H1 (cell line): ENCODE measurements at regions not wholly inside any gene's neighbourhood (a gene's known extent, or its start where the extent isn't known, plus 50 kb on each side); places are given as distances from the start of the nearest gene placed in this dataset.

Source experiments
- CTCF ChIA-PET: fragments of 300-600 bp; sonication (Branson Sonifier 250); formaldehyde crosslinking; loops from one replicate; lab custom pipeline; 2021; ENCODE audit not compliant: partially characterized antibody; lab: Charles Lee
- POLR2A ChIA-PET: fragments of 300-600 bp; sonication (Branson Sonifier 250); formaldehyde crosslinking; loops from one replicate; lab custom pipeline; 2021; ENCODE audit warnings: inconsistent platforms; ENCODE audit not compliant: partially characterized antibody; lab: Charles Lee
- DNase-seq, 2 experiments: peaks; one replicate each; pipeline versions ENCODE4 v3.0.0 to v3.0.0-alpha.2; 2010 to 2022; ENCODE audit warnings: low spot score in 2 of 2, low read depth in 1 of 2, mixed read lengths in 1 of 2
- FAIRE-seq: peaks from 2 replicates; lab custom pipeline; 2011; peaks lifted over from hg19 to GRCh38; lab: Jason Lieb, UNC
- H2AFZ ChIP-seq: 2 replicates; pipeline ENCODE4 v1.8.1; 2012; ENCODE audit warnings: low read length, inconsistent platforms
- H2AK5ac ChIP-seq: 2 replicates; pipeline ENCODE4 v1.6.1; 2013; ENCODE audit warnings: low read depth, low read length
- H2BK120ac ChIP-seq: replicated peaks from 2 replicates; pipeline ENCODE3; 2013; ENCODE audit warnings: low read depth, low read length, inconsistent platforms
- H2BK12ac ChIP-seq: 2 replicates; pipeline ENCODE4 v1.6.1; 2013; ENCODE audit warnings: low read depth, low read length
- H2BK15ac ChIP-seq: 2 replicates; pipeline ENCODE4 v1.6.1; 2013; ENCODE audit warnings: low read length
- H2BK20ac ChIP-seq: 2 replicates; pipeline ENCODE4 v1.6.1; 2013; ENCODE audit warnings: low read length
- H2BK5ac ChIP-seq: 2 replicates; pipeline ENCODE4 v1.6.1; 2013; ENCODE audit warnings: low read depth, low read length
- H3K14ac ChIP-seq: 2 replicates; pipeline ENCODE4 v1.6.1; 2013; ENCODE audit warnings: inconsistent platforms; ENCODE audit not compliant: insufficient read length
- H3K18ac ChIP-seq: 2 replicates; pipeline ENCODE4 v1.6.1; 2013; ENCODE audit warnings: low read length; ENCODE audit errors: extremely low read depth
- H3K23ac ChIP-seq: 2 replicates; pipeline ENCODE4 v1.6.1; 2013; ENCODE audit warnings: inconsistent platforms; ENCODE audit not compliant: insufficient read length
- H3K23me2 ChIP-seq: 2 replicates; pipeline ENCODE4 v1.6.1; 2013; ENCODE audit warnings: low read depth, low read length
- H3K27ac ChIP-seq: 2 replicates; pipeline ENCODE4 v1.6.1; 2011; ENCODE audit warnings: low read depth, low read length, inconsistent platforms
- H3K27me3 ChIP-seq, 4 experiments: replicated peaks in 1 of 4; 1 replicate in 1 of 4; 2 replicates in 3 of 4; pipeline versions ENCODE4 v1.6.1 to v1.8.1; 2011 to 2013; ENCODE audit warnings: low read length in 3 of 4, mild to moderate bottlenecking in 3 of 4, inconsistent platforms in 2 of 4, mixed read lengths in 2 of 4, moderate library complexity in 1 of 4; ENCODE audit not compliant: control insufficient read depth in 3 of 4, insufficient read depth in 3 of 4; ENCODE audit errors: extremely low read depth in 1 of 4
- H3K36me3 ChIP-seq, 4 experiments: 2 replicates each; pipeline versions ENCODE4 v1.6.1 to v1.8.1; 2011 to 2013; ENCODE audit warnings: mild to moderate bottlenecking in 4 of 4, low read length in 3 of 4, moderate library complexity in 2 of 4, control low read depth in 1 of 4, inconsistent platforms in 1 of 4; ENCODE audit not compliant: insufficient read depth in 4 of 4, control insufficient read depth in 2 of 4
- H3K4ac ChIP-seq: replicated peaks from 2 replicates; pipeline ENCODE3; 2013; ENCODE audit warnings: low read length, low read depth, mixed read lengths, inconsistent platforms; ENCODE audit not compliant: insufficient read length
- H3K4me1 ChIP-seq, 4 experiments: replicated peaks in 1 of 4; 1 replicate in 1 of 4; 2 replicates in 3 of 4; pipeline versions ENCODE4 v1.6.1 to v1.8.1; 2011 to 2013; ENCODE audit warnings: low read length in 3 of 4, inconsistent platforms in 2 of 4, mixed read lengths in 1 of 4; ENCODE audit not compliant: insufficient read depth in 4 of 4, control insufficient read depth in 3 of 4
- H3K4me2 ChIP-seq, 2 experiments: 2 replicates each; pipeline versions ENCODE4 v1.6.1 to v1.8.1; 2011 to 2013; ENCODE audit warnings: low read depth in 2 of 2, low read length in 2 of 2, control low read depth in 1 of 2, inconsistent platforms in 1 of 2, mild to moderate bottlenecking in 1 of 2; ENCODE audit not compliant: insufficient read depth in 1 of 2
- H3K4me3 ChIP-seq, 4 experiments: fragments of 200-600, 300-600 bp in 1 of 4; sonication (generic), shearing (Covaris generic), sonication (Bioruptor Twin) in 1 of 4; 2 replicates each; pipeline versions ENCODE4 v1.5.1 to v1.8.1; 2011 to 2016; ENCODE audit warnings: low read length in 4 of 4, low read depth in 3 of 4, control low read depth in 2 of 4, inconsistent platforms in 2 of 4, mild to moderate bottlenecking in 2 of 4, mixed read lengths in 1 of 4, moderate library complexity in 1 of 4; ENCODE audit not compliant: insufficient read depth in 2 of 4; ENCODE audit errors: extremely low read depth in 1 of 4
- H3K56ac ChIP-seq: replicated peaks from 2 replicates; pipeline ENCODE3; 2013; ENCODE audit warnings: low read depth, mild to moderate bottlenecking, mixed read lengths, low read length, inconsistent platforms; ENCODE audit not compliant: insufficient read length
- H3K79me1 ChIP-seq: 2 replicates; pipeline ENCODE4 v1.6.1; 2013; ENCODE audit warnings: low read depth, low read length, control low read depth
- H3K79me2 ChIP-seq, 2 experiments: 2 replicates each; pipeline versions ENCODE4 v1.6.1 to v1.8.1; 2012 to 2013; ENCODE audit warnings: low read length in 2 of 2, mild to moderate bottlenecking in 2 of 2, inconsistent platforms in 1 of 2; ENCODE audit not compliant: insufficient read depth in 2 of 2, control insufficient read depth in 1 of 2
- H3K9ac ChIP-seq, 4 experiments: replicated peaks in 1 of 4; 1 replicate in 1 of 4; 2 replicates in 3 of 4; pipeline versions ENCODE4 v1.6.1 to v1.8.1; 2011 to 2013; ENCODE audit warnings: low read depth in 3 of 4, low read length in 3 of 4, control low read depth in 2 of 4, mild to moderate bottlenecking in 2 of 4, moderate library complexity in 2 of 4, inconsistent platforms in 1 of 4; ENCODE audit errors: extremely low read depth in 1 of 4
- H3K9me3 ChIP-seq, 2 experiments: 2 replicates each; pipeline versions ENCODE4 v1.6.1 to v1.8.1; 2012 to 2013; ENCODE audit warnings: mild to moderate bottlenecking in 2 of 2, moderate library complexity in 2 of 2, control low read depth in 1 of 2, inconsistent platforms in 1 of 2, low read depth in 1 of 2, low read length in 1 of 2, mixed read lengths in 1 of 2; ENCODE audit not compliant: insufficient read depth in 2 of 2
- H4K20me1 ChIP-seq, 2 experiments: replicated peaks in 1 of 2; 2 replicates each; pipeline versions ENCODE3 to v1.8.1; 2011 to 2013; ENCODE audit warnings: inconsistent platforms in 2 of 2, low read length in 2 of 2, mild to moderate bottlenecking in 1 of 2; ENCODE audit not compliant: insufficient read depth in 2 of 2, control insufficient read depth in 1 of 2
- H4K5ac ChIP-seq: 2 replicates; pipeline ENCODE4 v1.6.1; 2013; ENCODE audit warnings: low read length, low read depth, mixed read lengths, inconsistent platforms; ENCODE audit not compliant: insufficient read length
- H4K8ac ChIP-seq: 2 replicates; pipeline ENCODE4 v1.8.0; 2013; ENCODE audit warnings: mild to moderate bottlenecking, moderate library complexity, low read length, inconsistent platforms; ENCODE audit not compliant: insufficient read depth; ENCODE audit errors: extremely low read depth
- H4K91ac ChIP-seq: replicated peaks from 2 replicates; pipeline ENCODE3; 2013; ENCODE audit warnings: low read length, mixed read lengths, inconsistent platforms; ENCODE audit not compliant: insufficient read length
- BACH1 ChIP-seq: IDR thresholded peaks from 2 replicates; pipeline ENCODE4 v1.6.1; 2012; ENCODE audit warnings: low read length, improper control_type of control experiment
- GABPA ChIP-seq: IDR thresholded peaks from 2 replicates; pipeline ENCODE4 v1.6.1; 2011; ENCODE audit warnings: mild to moderate bottlenecking, low read length, moderate library complexity, borderline replicate concordance; ENCODE audit not compliant: insufficient read depth
- POLR2A ChIP-seq, 2 experiments: IDR thresholded peaks; 1 replicate in 1 of 2; 2 replicates in 1 of 2; pipeline ENCODE4 v1.6.1; 2011; ENCODE audit warnings: low read depth in 2 of 2, low read length in 2 of 2, mild to moderate bottlenecking in 2 of 2; ENCODE audit errors: control extremely low read depth in 1 of 2
- WGBS, 2 experiments: shearing (Covaris generic) in 1 of 2; methylation state at CpG; one replicate each; pipeline versions ENCODE4 v1.1.6 to v1.1.7; 2013 to 2015; ENCODE audit warnings: low lambda C conversion rate in 2 of 2, mixed read lengths in 2 of 2, inconsistent platforms in 1 of 2, low coverage in 1 of 2, missing lambda C conversion rate in 1 of 2; ENCODE audit not compliant: insufficient replicate concordance in 2 of 2, insufficient coverage in 1 of 2, insufficient read length in 1 of 2; ENCODE audit errors: extremely low coverage in 1 of 2, missing lambda C conversion rate in 1 of 2; 5-methylcytosine and 5-hydroxymethylcytosine counted together

DNA sequence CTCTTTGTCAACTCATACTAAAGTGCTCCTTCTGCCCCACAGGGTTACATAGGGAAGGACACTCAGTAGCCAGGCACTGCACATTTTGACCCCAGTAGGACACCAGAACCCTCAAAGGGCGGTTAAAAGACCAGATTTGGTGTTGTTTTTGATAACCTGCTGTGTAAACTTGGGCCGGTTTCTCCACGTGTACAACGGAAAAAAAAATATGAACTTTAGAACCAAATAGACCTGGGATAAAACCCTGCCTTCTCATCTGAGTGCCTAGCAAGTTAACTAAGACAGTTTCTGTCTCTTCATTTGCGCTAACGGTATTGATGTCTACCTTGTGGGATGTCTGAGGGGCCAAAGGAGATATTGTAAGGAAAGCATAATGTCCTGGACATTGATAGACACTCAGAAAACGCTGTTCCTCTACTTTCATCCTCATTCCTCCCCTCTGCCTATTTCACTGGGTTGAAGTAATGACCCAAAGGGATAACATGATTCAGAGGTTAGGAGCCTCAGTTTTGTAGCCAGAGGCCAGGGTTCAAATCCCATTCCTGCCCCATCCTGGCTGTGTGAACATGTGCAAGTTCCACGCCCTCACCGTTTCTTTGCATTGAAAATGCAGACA lies 155.9 kb upstream of the LPP start:
- Histone ChIP-seq H3K4me1 (peaks cover 0 to 7% (median 1%) of the 10 kb centered on the region in 4 experiments; a peak in 3 of 7 replicates), H3K4me2 (no peak overlapping the region), H2BK120ac (no peak overlapping the region), H3K4ac (no peak overlapping the region), H3K23ac (no peak overlapping the region), H3K79me1 (no peaks in the 10 kb centered on the region), H3K79me2 (no peaks in the 10 kb centered on the region), H3K9ac (no peak overlapping the region), H3K9me3 (no peaks in the 10 kb centered on the region), H3K14ac (no peak overlapping the region), H2BK15ac (no peak overlapping the region), H4K91ac (no peak overlapping the region), H2BK12ac (0 out of 2 replicates have a peak overlapping the region, but pooled peaks have one; percentile 22), H3K36me3 (no peaks in the 10 kb centered on the region), H3K27ac (no peak overlapping the region), H2AFZ (no peak overlapping the region), H3K4me3 (no peak overlapping the region), H4K8ac (no peak overlapping the region), H3K56ac (no peak overlapping the region), H3K27me3 (no peaks in the 10 kb centered on the region; a peak in 1 of 7 replicates), H2BK20ac (no peak overlapping the region), H4K5ac (no peak overlapping the region), H2AK5ac (no peak overlapping the region), H3K23me2 (no peaks in the 10 kb centered on the region), H4K20me1 (no peaks in the 10 kb centered on the region), H2BK5ac (no peak overlapping the region), H3K18ac (no peak overlapping the region)
- ChIA-PET CTCF (interaction anchor here (0.6 to 1.7 kb wide), 3 partner anchors 251 to 402 kb away, joined by 3 read pairs; partner anchors contain the start of gene BCL6), POLR2A (no interaction called here)
- FAIRE-seq (no peak), DNase-seq (no peak)
- WGBS, 2 experiments = 86% methylated on average over 9 of the region's 9 CpGs; no CpG with 5 or more reads in 1 of the 2 experiments
- TF ChIP-seq GABPA (no peak), POLR2A (IDR thresholded peaks at IDR 0.05; ENCODE audit: control extremely low read depth in 1 of 2, low read depth in 2 of 2, low read length in 2 of 2) (no peak), BACH1 (no peak)
